CD8-positive, alpha-beta memory T cell (primary cell): ENCODE measurements at regions not wholly inside any gene's neighbourhood (a gene's known extent, or its start where the extent isn't known, plus 50 kb on each side); places are given as distances from the start of the nearest gene placed in this dataset.
A peak's percentile ranks its signal among the peaks of the same experiment; 100 is the strongest.

Source experiments
- CTCF ChIA-PET: fragments of 350-600 bp; sonication (Branson Sonifier 250); formaldehyde crosslinking; loops from one replicate; lab custom pipeline; 2021; ENCODE audit warnings: antibody characterized with exemption; lab: Charles Lee
- POLR2A ChIA-PET: fragments of 350-600 bp; sonication (Branson Sonifier 250); formaldehyde crosslinking; loops from one replicate; lab custom pipeline; 2021; ENCODE audit warnings: antibody characterized with exemption; lab: Charles Lee
- DNase-seq, 5 donors: peaks; one replicate each; pipeline versions ENCODE4 v3.0.0 to v3.0.0-alpha.2; 2020 to 2022; ENCODE audit warnings: mixed read lengths in 1 of 5
- H3K27ac ChIP-seq: one replicate; pipeline ENCODE4 v1.7.0; 2013; ENCODE audit warnings: low read depth, mild to moderate bottlenecking, low read length, moderate library complexity
- H3K27me3 ChIP-seq: 2 replicates; pipeline ENCODE4 v1.7.0; 2013; ENCODE audit warnings: low read length, mild to moderate bottlenecking; ENCODE audit not compliant: insufficient read depth, poor library complexity, severe bottlenecking
- H3K36me3 ChIP-seq: 2 replicates; pipeline ENCODE4 v1.7.0; 2013; ENCODE audit warnings: mild to moderate bottlenecking, low read length, moderate library complexity; ENCODE audit not compliant: insufficient read depth
- H3K4me1 ChIP-seq: 2 replicates; pipeline ENCODE4 v1.7.0; 2013; ENCODE audit warnings: mild to moderate bottlenecking, low read length, moderate library complexity; ENCODE audit not compliant: insufficient read depth
- H3K4me3 ChIP-seq: 2 replicates; pipeline ENCODE4 v1.7.0; 2013; ENCODE audit warnings: mild to moderate bottlenecking, low read length
- H3K9me3 ChIP-seq: 2 replicates; pipeline ENCODE4 v1.7.0; 2013; ENCODE audit warnings: mild to moderate bottlenecking, low read length
- H3K27ac Mint-ChIP-seq, 8 donors: one replicate each; pipeline ENCODE4 v1.8.0; 2020 to 2021; ENCODE audit warnings: mixed read lengths in 8 of 8, mild to moderate bottlenecking in 6 of 8, inconsistent platforms in 3 of 8, moderate library complexity in 3 of 8
- H3K27me3 Mint-ChIP-seq, 2 donors: one replicate each; pipeline ENCODE4 v1.8.0; 2020 to 2021; ENCODE audit warnings: mixed read lengths in 2 of 2, mild to moderate bottlenecking in 1 of 2, moderate library complexity in 1 of 2
- H3K36me3 Mint-ChIP-seq, 3 donors: one replicate each; pipeline ENCODE4 v1.8.0; 2020 to 2021; ENCODE audit warnings: mixed read lengths in 3 of 3, inconsistent platforms in 1 of 3, mild to moderate bottlenecking in 1 of 3
- H3K4me1 Mint-ChIP-seq, 3 donors: one replicate each; pipeline ENCODE4 v1.8.0; 2020 to 2021; ENCODE audit warnings: mixed read lengths in 3 of 3, inconsistent platforms in 1 of 3, mild to moderate bottlenecking in 1 of 3
- H3K4me3 Mint-ChIP-seq, 7 donors: one replicate each; pipeline ENCODE4 v1.8.0; 2020 to 2021; ENCODE audit warnings: mixed read lengths in 7 of 7, mild to moderate bottlenecking in 6 of 7, moderate library complexity in 4 of 7, inconsistent platforms in 2 of 7
- H3K9me3 Mint-ChIP-seq, 5 donors: one replicate each; pipeline ENCODE4 v1.8.0; 2020 to 2022; ENCODE audit warnings: mixed read lengths in 5 of 5, mild to moderate bottlenecking in 3 of 5, moderate library complexity in 2 of 5, inconsistent platforms in 1 of 5

- Histone ChIP-seq H3K4me3 (no peak overlapping the region), H3K27ac (no peak overlapping the region), H3K36me3 (no peaks in the 10 kb centered on the region), H3K27me3 (peaks cover 9% of the 10 kb centered on the region), H3K4me1 (no peaks in the 10 kb centered on the region), H3K9me3 (no peaks in the 10 kb centered on the region)
- CTCF ChIA-PET, result no interaction called here
- no peak for DNase-seq
- H3K27ac Mint-ChIP-seq, result no peak overlapping the region
- H3K4me1 Mint-ChIP-seq, result no peaks in the 10 kb centered on the region
- no peaks in the 10 kb centered on the region for H3K36me3 Mint-ChIP-seq
- POLR2A ChIA-PET, result no interaction called here
- H3K9me3 Mint-ChIP-seq, result no peaks in the 10 kb centered on the region
- H3K4me3 Mint-ChIP-seq, result no peak overlapping the region
- peaks cover 7 to 29% of the 10 kb centered on the region in 2 donors for H3K27me3 Mint-ChIP-seq
Observed at GRCh38 chr3:45319996-45320305, 68.4 kb upstream of the LARS2 start.

GRCh38 chr3:45320986-45321385 lies 67.4 kb upstream of the LARS2 start:
- no peaks in the 10 kb centered on the region for H3K9me3 ChIP-seq
- no peak overlapping the region for H3K27ac ChIP-seq
- ChIA-PET CTCF (no interaction called here), POLR2A (no interaction called here)
- no peak overlapping the region for H3K27ac Mint-ChIP-seq
- no peak for DNase-seq
- H3K36me3 Mint-ChIP-seq, result no peaks in the 10 kb centered on the region
- no peaks in the 10 kb centered on the region for H3K9me3 Mint-ChIP-seq
- H3K4me1 ChIP-seq, result no peaks in the 10 kb centered on the region
- H3K4me3 Mint-ChIP-seq, result no peak overlapping the region
- H3K4me3 ChIP-seq, result no peak overlapping the region
- H3K27me3 Mint-ChIP-seq, result peaks cover 14 to 30% of the 10 kb centered on the region in 2 donors
- peaks cover 9% of the 10 kb centered on the region for H3K27me3 ChIP-seq
- no peaks in the 10 kb centered on the region for H3K4me1 Mint-ChIP-seq
- H3K36me3 ChIP-seq, result no peaks in the 10 kb centered on the region

GRCh38 chr3:45321607-45322391 lies 66.6 kb upstream of the LARS2 start:
- POLR2A ChIA-PET, result no interaction called here

GRCh38 chr3:45322616-45323015 lies 65.8 kb upstream of the LARS2 start:
- no peaks in the 10 kb centered on the region for H3K9me3 Mint-ChIP-seq
- ChIA-PET CTCF (no interaction called here), POLR2A (no interaction called here)
- H3K27ac Mint-ChIP-seq, result no peak overlapping the region
- H3K4me3 Mint-ChIP-seq, result no peak overlapping the region
- Histone ChIP-seq H3K36me3 (no peaks in the 10 kb centered on the region), H3K27ac (no peak overlapping the region), H3K9me3 (no peaks in the 10 kb centered on the region), H3K4me3 (no peak overlapping the region), H3K4me1 (no peaks in the 10 kb centered on the region), H3K27me3 (peaks cover 9% of the 10 kb centered on the region)
- DNase-seq, result no peak
- no peaks in the 10 kb centered on the region for H3K36me3 Mint-ChIP-seq
- no peaks in the 10 kb centered on the region for H3K4me1 Mint-ChIP-seq
- H3K27me3 Mint-ChIP-seq, result peaks cover 14 to 45% of the 10 kb centered on the region in 2 donors

More at GRCh38 chr3:45321607-45322391, 66.6 kb upstream of the LARS2 start:
- H3K27ac ChIP-seq, result no peak overlapping the region
- Mint-ChIP-seq H3K4me3 (no peak overlapping the region), H3K27me3 (peaks cover 14 to 37% of the 10 kb centered on the region in 2 donors), H3K9me3 (no peaks in the 10 kb centered on the region), H3K27ac (no peak overlapping the region), H3K36me3 (no peaks in the 10 kb centered on the region), H3K4me1 (no peaks in the 10 kb centered on the region)
- no peaks in the 10 kb centered on the region for H3K36me3 ChIP-seq
- DNase-seq, result peak in 1 of 5 donors; percentile 13
- CTCF ChIA-PET, result no interaction called here
- no peaks in the 10 kb centered on the region for H3K9me3 ChIP-seq
- H3K4me1 ChIP-seq, result no peaks in the 10 kb centered on the region
- H3K4me3 ChIP-seq, result no peak overlapping the region
- H3K27me3 ChIP-seq, result peaks cover 9% of the 10 kb centered on the region

GRCh38 chr3:45325676-45326075 lies 62.7 kb upstream of the LARS2 start:
- no peak for DNase-seq
- H3K4me3 Mint-ChIP-seq, result no peak overlapping the region
- Histone ChIP-seq H3K4me1 (no peaks in the 10 kb centered on the region), H3K27ac (no peak overlapping the region), H3K9me3 (no peaks in the 10 kb centered on the region), H3K4me3 (no peak overlapping the region), H3K36me3 (no peaks in the 10 kb centered on the region), H3K27me3 (peaks cover 9% of the 10 kb centered on the region)
- no peak overlapping the region for H3K27ac Mint-ChIP-seq
- peaks cover 16 to 61% of the 10 kb centered on the region in 2 donors for H3K27me3 Mint-ChIP-seq
- ChIA-PET POLR2A (no interaction called here), CTCF (no interaction called here)
- H3K9me3 Mint-ChIP-seq, result no peaks in the 10 kb centered on the region
- H3K36me3 Mint-ChIP-seq, result no peaks in the 10 kb centered on the region
- peaks cover 0 to 5% (median 0%) of the 10 kb centered on the region in 3 donors for H3K4me1 Mint-ChIP-seq

- peaks cover 0 to 5% (median 0%) of the 10 kb centered on the region in 3 donors for H3K4me1 Mint-ChIP-seq
- no peaks in the 10 kb centered on the region for H3K36me3 Mint-ChIP-seq
- no peak overlapping the region for H3K27ac ChIP-seq
- peaks cover 12% of the 10 kb centered on the region for H3K27me3 ChIP-seq
- no peak for DNase-seq
- no peaks in the 10 kb centered on the region for H3K4me1 ChIP-seq
- no peak overlapping the region for H3K4me3 ChIP-seq
- ChIA-PET POLR2A (no interaction called here), CTCF (no interaction called here)
- no peak overlapping the region for H3K27ac Mint-ChIP-seq
- H3K9me3 Mint-ChIP-seq, result no peaks in the 10 kb centered on the region
- no peaks in the 10 kb centered on the region for H3K9me3 ChIP-seq
- no peak overlapping the region for H3K4me3 Mint-ChIP-seq
- H3K27me3 Mint-ChIP-seq, result peaks cover 27 to 78% of the 10 kb centered on the region in 2 donors
- no peaks in the 10 kb centered on the region for H3K36me3 ChIP-seq
Observed at GRCh38 chr3:45329761-45330305, 58.5 kb upstream of the LARS2 start.

- peaks cover 24 to 79% of the 10 kb centered on the region in 2 donors for H3K27me3 Mint-ChIP-seq
- Histone ChIP-seq H3K4me1 (no peaks in the 10 kb centered on the region), H3K27ac (no peak overlapping the region)
Observed at GRCh38 chr3:45330510-45331295, 57.7 kb upstream of the LARS2 start.

GRCh38 chr3:45332493-45332892 lies 55.9 kb upstream of the LARS2 start:
- POLR2A ChIA-PET, result no interaction called here
- CTCF ChIA-PET, result interaction anchor here (0.5 kb wide), 1 partner anchor 14 kb away, joined by 3 read pairs; no protein-coding TSS in a partner anchor
- Mint-ChIP-seq H3K27ac (no peak overlapping the region), H3K4me1 (peaks cover 0 to 5% (median 0%) of the 10 kb centered on the region in 3 donors), H3K9me3 (no peaks in the 10 kb centered on the region), H3K36me3 (no peaks in the 10 kb centered on the region), H3K4me3 (no peak overlapping the region), H3K27me3 (peaks cover 25 to 65% of the 10 kb centered on the region in 2 donors)
- H3K36me3 ChIP-seq, result no peaks in the 10 kb centered on the region
- H3K4me3 ChIP-seq, result no peak overlapping the region
- H3K27me3 ChIP-seq, result peaks cover 12% of the 10 kb centered on the region
- no peaks in the 10 kb centered on the region for H3K4me1 ChIP-seq
- H3K9me3 ChIP-seq, result no peaks in the 10 kb centered on the region
- DNase-seq, result no peak
- no peak overlapping the region for H3K27ac ChIP-seq

More at GRCh38 chr3:45330510-45331295, 57.7 kb upstream of the LARS2 start:
- peaks cover 0 to 5% (median 0%) of the 10 kb centered on the region in 3 donors for H3K4me1 Mint-ChIP-seq
- CTCF ChIA-PET, result no interaction called here
- Histone ChIP-seq H3K36me3 (no peaks in the 10 kb centered on the region), H3K9me3 (no peaks in the 10 kb centered on the region), H3K4me3 (no peak overlapping the region), H3K27me3 (peaks cover 12% of the 10 kb centered on the region)
- H3K9me3 Mint-ChIP-seq, result no peaks in the 10 kb centered on the region
- H3K27ac Mint-ChIP-seq, result no peak overlapping the region
- POLR2A ChIA-PET, result no interaction called here
- no peak for DNase-seq
- no peak overlapping the region for H3K4me3 Mint-ChIP-seq
- H3K36me3 Mint-ChIP-seq, result no peaks in the 10 kb centered on the region
